ENCODE measurements at regions not wholly inside any gene's neighbourhood (a gene's known extent, or its start where the extent isn't known, plus 50 kb on each side); places are given as distances from the start of the nearest gene placed in this dataset.

- in situ Hi-C loops (cut with HindIII; ENCODE audit: low sequenced_read_pairs): no loop called here
Observed at GRCh38 chr13:29917650-29918049, 67.2 kb upstream of the UBL3 start.

- in situ Hi-C loops (cut with HindIII; ENCODE audit: low sequenced_read_pairs): no loop called here
Observed at GRCh38 chr13:29914581-29914980, 64.2 kb upstream of the UBL3 start.

GRCh38 chr13:29911781-29912418 is 61.5 kb upstream of the UBL3 start:
- in situ Hi-C loops (cut with HindIII; ENCODE audit: low sequenced_read_pairs): no loop called here

- in situ Hi-C loops (cut with HindIII; ENCODE audit: low sequenced_read_pairs): no loop called here
Observed at GRCh38 chr13:29909975-29910674, 59.7 kb upstream of the UBL3 start.

GRCh38 chr13:29909081-29909730 is 58.8 kb upstream of the UBL3 start:
- in situ Hi-C loops (cut with HindIII; ENCODE audit: low sequenced_read_pairs): no loop called here

- in situ Hi-C loops (cut with HindIII; ENCODE audit: low sequenced_read_pairs): no loop called here
Observed at GRCh38 chr13:29908416-29909080, 58.1 kb upstream of the UBL3 start.

GRCh38 chr13:29907670-29908069 is 57.3 kb upstream of the UBL3 start:
- in situ Hi-C loops (cut with HindIII; ENCODE audit: low sequenced_read_pairs): no loop called here

GRCh38 chr13:29906432-29907011 is 56.1 kb upstream of the UBL3 start:
- in situ Hi-C loops (cut with HindIII; ENCODE audit: low sequenced_read_pairs): no loop called here

GRCh38 chr13:29905845-29906244 is 55.4 kb upstream of the UBL3 start:
- in situ Hi-C loops (cut with HindIII; ENCODE audit: low sequenced_read_pairs): no loop called here

- in situ Hi-C loops (cut with HindIII; ENCODE audit: low sequenced_read_pairs): no loop called here
Observed at GRCh38 chr13:29903996-29904395, 53.6 kb upstream of the UBL3 start.

- in situ Hi-C loops (cut with HindIII; ENCODE audit: low sequenced_read_pairs): no loop called here
Observed at GRCh38 chr13:29903543-29903942, 53.1 kb upstream of the UBL3 start.

- in situ Hi-C loops (cut with HindIII; ENCODE audit: low sequenced_read_pairs): no loop called here
Observed at GRCh38 chr13:29902632-29903305, 52.4 kb upstream of the UBL3 start.

GRCh38 chr13:29901710-29902631 is 51.6 kb upstream of the UBL3 start:
- in situ Hi-C loops (cut with HindIII; ENCODE audit: low sequenced_read_pairs): no loop called here
